ENCODE measurements at regions not wholly inside any gene's neighbourhood (a gene's known extent, or its start where the extent isn't known, plus 50 kb on each side); places are given as distances from the start of the nearest gene placed in this dataset.

- H3K4me1 Mint-ChIP-seq (ENCODE audit: low read depth): no peaks in the 10 kb centered on the region
- ChIA-PET POLR2A (no interaction called here), CTCF (no interaction called here)
- no peak for DNase-seq
- intact Hi-C loops (cut with micrococcal nuclease): no loop called here
- no peaks in the 10 kb centered on the region for H3K9me3 Mint-ChIP-seq
- H3K27ac Mint-ChIP-seq: no peak overlapping the region
- no peak overlapping the region for H3K4me3 Mint-ChIP-seq
- H3K36me3 Mint-ChIP-seq: no peaks in the 10 kb centered on the region
- H3K27me3 Mint-ChIP-seq: no peaks in the 10 kb centered on the region
These were observed 295.1 kb downstream of the SHOX2 start for GRCh38 chr3:157810924-157811718.

- no peak for DNase-seq
- H3K27ac Mint-ChIP-seq: no peak overlapping the region
- intact Hi-C loops (cut with micrococcal nuclease): no loop called here
- H3K4me3 Mint-ChIP-seq: no peak overlapping the region
- H3K4me1 Mint-ChIP-seq (ENCODE audit: low read depth): no peaks in the 10 kb centered on the region
- CTCF ChIA-PET: no interaction called here
- H3K27me3 Mint-ChIP-seq: no peaks in the 10 kb centered on the region
- H3K9me3 Mint-ChIP-seq: peaks cover 2% of the 10 kb centered on the region
- H3K36me3 Mint-ChIP-seq: no peaks in the 10 kb centered on the region
- POLR2A ChIA-PET: no interaction called here
These were observed 298.9 kb downstream of the SHOX2 start for GRCh38 chr3:157807280-157807679.

DNA sequence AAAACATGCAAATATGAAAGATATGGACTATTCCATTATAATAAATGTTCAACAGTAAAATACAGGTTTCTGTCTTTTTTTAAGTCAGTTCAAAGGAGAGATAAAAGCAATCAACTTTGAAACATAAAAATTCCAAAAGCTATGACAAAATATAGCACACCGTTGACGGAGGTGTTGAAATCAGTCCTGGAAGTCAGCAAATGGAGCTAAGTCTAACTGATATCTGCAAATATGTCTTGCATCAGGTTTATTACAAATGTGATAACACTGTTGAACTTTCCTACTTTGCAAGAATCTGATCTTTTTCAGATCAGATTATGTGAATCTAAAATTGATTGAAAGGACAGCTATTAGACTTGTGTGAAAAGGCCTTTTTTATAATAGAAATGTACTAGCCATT, 300.7 kb downstream of the SHOX2 start:
- Mint-ChIP-seq H3K4me1 (ENCODE audit: low read depth) (no peaks in the 10 kb centered on the region), H3K36me3 (no peaks in the 10 kb centered on the region), H3K9me3 (peaks cover 18% of the 10 kb centered on the region), H3K27ac (no peak overlapping the region), H3K4me3 (no peak overlapping the region), H3K27me3 (no peaks in the 10 kb centered on the region)
- POLR2A ChIA-PET: no interaction called here
- CTCF ChIA-PET: no interaction called here
- no peak for DNase-seq
- intact Hi-C loops (cut with micrococcal nuclease): no loop called here

- H3K4me1 Mint-ChIP-seq (ENCODE audit: low read depth): no peaks in the 10 kb centered on the region
- no peaks in the 10 kb centered on the region for H3K27me3 Mint-ChIP-seq
- peaks cover 16% of the 10 kb centered on the region for H3K9me3 Mint-ChIP-seq
- ChIA-PET CTCF (no interaction called here), POLR2A (no interaction called here)
- intact Hi-C loops (cut with micrococcal nuclease): no loop called here
- no peaks in the 10 kb centered on the region for H3K36me3 Mint-ChIP-seq
- no peak overlapping the region for H3K4me3 Mint-ChIP-seq
- H3K27ac Mint-ChIP-seq: no peak overlapping the region
- DNase-seq: no peak
These were observed 291.6 kb upstream of the VEPH1 start for GRCh38 chr3:157794771-157795170.

DNA sequence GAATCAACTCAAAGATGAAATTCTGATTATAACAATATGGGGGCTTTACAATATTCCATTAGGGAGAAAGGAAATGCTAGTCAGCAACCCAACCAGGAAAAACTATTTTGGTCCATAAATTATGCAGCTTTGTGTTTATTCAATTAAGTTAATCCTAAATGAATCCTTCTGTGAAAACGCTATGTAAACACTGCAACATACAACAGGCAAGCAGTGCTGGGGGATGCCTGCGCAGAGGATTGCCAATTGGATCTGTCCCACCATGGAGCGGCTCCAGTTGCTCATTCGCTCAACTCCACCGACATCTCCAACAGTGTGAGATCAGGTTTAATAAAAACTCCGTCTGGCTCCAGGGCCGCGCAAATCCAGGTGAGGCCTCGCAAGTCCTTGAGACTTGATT, 290.5 kb upstream of the VEPH1 start:
- Mint-ChIP-seq H3K36me3 (no peaks in the 10 kb centered on the region), H3K27ac (no peak overlapping the region), H3K9me3 (peaks cover 7% of the 10 kb centered on the region), H3K4me1 (ENCODE audit: low read depth) (no peaks in the 10 kb centered on the region), H3K4me3 (no peak overlapping the region), H3K27me3 (no peaks in the 10 kb centered on the region)
- intact Hi-C loops (cut with micrococcal nuclease): no loop called here
- no peak for DNase-seq
- ChIA-PET CTCF (interaction anchor here (0.5 kb wide), 1 partner anchor 353 kb away, joined by 3 read pairs; no protein-coding TSS in a partner anchor), POLR2A (no interaction called here)

DNA sequence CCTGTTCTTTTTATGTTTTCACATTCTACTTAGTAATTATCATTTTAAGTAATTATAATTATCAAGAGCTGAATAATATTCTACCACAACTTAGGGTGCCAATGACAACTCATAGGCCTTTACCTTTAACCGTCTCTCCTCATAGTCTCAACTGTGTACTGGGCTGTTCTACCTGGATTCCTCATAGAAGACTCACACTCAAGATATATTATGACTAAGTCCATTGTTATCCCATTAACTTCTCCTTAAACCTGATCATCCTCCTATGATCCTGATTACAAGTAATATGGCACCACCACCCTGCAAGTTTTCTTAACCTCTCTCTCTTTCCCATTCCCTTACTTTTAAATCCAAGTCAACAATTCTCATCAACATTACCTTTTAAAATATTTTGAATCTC, 285.9 kb upstream of the VEPH1 start:
- ChIA-PET POLR2A (no interaction called here), CTCF (no interaction called here)
- H3K36me3 Mint-ChIP-seq: no peaks in the 10 kb centered on the region
- H3K9me3 Mint-ChIP-seq: no peaks in the 10 kb centered on the region
- DNase-seq: no peak
- H3K27me3 Mint-ChIP-seq: no peaks in the 10 kb centered on the region
- H3K27ac Mint-ChIP-seq: no peak overlapping the region
- H3K4me1 Mint-ChIP-seq (ENCODE audit: low read depth): no peaks in the 10 kb centered on the region
- intact Hi-C loops (cut with micrococcal nuclease): no loop called here
- H3K4me3 Mint-ChIP-seq: no peak overlapping the region

- intact Hi-C loops (cut with micrococcal nuclease): no loop called here
- DNase-seq: no peak
- H3K27ac Mint-ChIP-seq: no peak overlapping the region
- ChIA-PET POLR2A (no interaction called here), CTCF (no interaction called here)
- H3K36me3 Mint-ChIP-seq: no peaks in the 10 kb centered on the region
- H3K4me3 Mint-ChIP-seq: no peak overlapping the region
- no peaks in the 10 kb centered on the region for H3K27me3 Mint-ChIP-seq
- peaks cover 3% of the 10 kb centered on the region for H3K9me3 Mint-ChIP-seq
- H3K4me1 Mint-ChIP-seq (ENCODE audit: low read depth): no peaks in the 10 kb centered on the region
These were observed 283.4 kb upstream of the VEPH1 start for GRCh38 chr3:157786618-157787017.

DNA sequence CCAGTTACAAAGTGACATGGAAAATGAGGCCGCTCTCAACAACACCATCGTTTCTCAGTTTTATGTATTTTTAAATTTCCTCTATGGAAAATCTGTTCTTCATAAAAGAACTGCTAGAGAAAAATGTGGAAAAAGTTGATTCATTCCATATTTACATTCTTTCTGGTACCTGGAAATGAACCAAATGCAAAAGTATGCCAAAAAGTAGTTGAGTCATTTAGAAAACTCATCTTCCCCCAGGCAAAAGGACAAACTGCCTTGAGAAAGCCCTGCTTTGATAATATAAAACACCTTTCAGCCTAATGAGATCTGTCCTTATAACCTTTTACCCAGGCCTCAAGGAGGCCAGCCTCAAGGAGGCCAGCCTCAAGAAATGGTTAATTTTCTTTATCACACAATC, 283.0 kb upstream of the VEPH1 start:
- ChIA-PET CTCF (no interaction called here), POLR2A (no interaction called here)
- no peak overlapping the region for H3K27ac Mint-ChIP-seq
- H3K4me1 Mint-ChIP-seq (ENCODE audit: low read depth): no peaks in the 10 kb centered on the region
- intact Hi-C loops (cut with micrococcal nuclease): no loop called here
- H3K36me3 Mint-ChIP-seq: no peaks in the 10 kb centered on the region
- H3K9me3 Mint-ChIP-seq: peaks cover 3% of the 10 kb centered on the region
- no peaks in the 10 kb centered on the region for H3K27me3 Mint-ChIP-seq
- H3K4me3 Mint-ChIP-seq: no peak overlapping the region
- DNase-seq: no peak

GRCh38 chr3:157785102-157785826, 282.0 kb upstream of the VEPH1 start:
- intact Hi-C loops (cut with micrococcal nuclease): no loop called here
- no peaks in the 10 kb centered on the region for H3K36me3 Mint-ChIP-seq
- POLR2A ChIA-PET: no interaction called here
- CTCF ChIA-PET: no interaction called here
- no peak for DNase-seq
- no peaks in the 10 kb centered on the region for H3K4me1 Mint-ChIP-seq (ENCODE audit: low read depth)
- H3K4me3 Mint-ChIP-seq: no peak overlapping the region
- peaks cover 3% of the 10 kb centered on the region for H3K9me3 Mint-ChIP-seq
- no peak overlapping the region for H3K27ac Mint-ChIP-seq
- no peaks in the 10 kb centered on the region for H3K27me3 Mint-ChIP-seq

DNA sequence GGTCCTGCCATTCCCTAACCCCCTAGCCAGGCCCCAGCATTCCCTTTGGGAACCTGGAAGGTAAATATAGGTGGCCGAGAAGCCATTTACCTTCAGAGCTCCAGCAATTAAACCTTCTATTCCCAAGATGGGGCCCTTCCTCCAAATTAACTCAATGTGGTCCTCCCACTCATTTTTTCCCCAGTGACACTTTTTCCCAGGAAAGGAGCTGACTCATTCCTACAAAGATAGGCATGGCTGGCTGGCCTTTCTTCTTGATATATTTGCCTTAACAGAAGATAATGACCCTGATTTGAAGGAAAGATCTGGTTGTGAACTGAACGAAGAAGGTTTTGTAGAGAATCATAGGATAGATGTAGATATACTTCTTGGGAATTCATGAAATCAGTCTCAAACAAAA, 279.0 kb upstream of the VEPH1 start:
- H3K27ac Mint-ChIP-seq: no peak overlapping the region
- H3K36me3 Mint-ChIP-seq: no peaks in the 10 kb centered on the region
- H3K9me3 Mint-ChIP-seq: peaks cover 11% of the 10 kb centered on the region
- DNase-seq: no peak
- POLR2A ChIA-PET: no interaction called here
- intact Hi-C loops (cut with micrococcal nuclease): no loop called here
- H3K27me3 Mint-ChIP-seq: no peaks in the 10 kb centered on the region
- CTCF ChIA-PET: no interaction called here
- no peak overlapping the region for H3K4me3 Mint-ChIP-seq
- H3K4me1 Mint-ChIP-seq (ENCODE audit: low read depth): no peaks in the 10 kb centered on the region

DNA sequence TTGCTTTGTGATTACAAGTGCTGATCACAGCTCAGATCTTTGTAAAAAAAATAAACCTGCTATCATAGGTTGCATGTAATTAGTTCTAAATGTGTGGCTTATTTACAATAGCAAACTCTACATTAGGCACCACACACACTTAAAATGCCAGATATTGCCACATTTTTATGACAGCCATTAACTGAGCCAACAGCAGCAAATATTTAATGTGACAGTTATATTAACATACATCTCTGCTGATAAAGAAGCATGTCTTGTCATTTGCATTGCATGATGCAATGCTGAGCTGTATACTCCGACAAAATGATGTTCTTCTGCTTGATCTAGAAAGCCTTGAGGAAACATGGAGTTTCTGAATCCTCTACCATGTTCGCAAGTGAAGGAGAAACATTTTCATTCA, 273.6 kb upstream of the VEPH1 start:
- H3K9me3 Mint-ChIP-seq: peaks cover 8% of the 10 kb centered on the region
- POLR2A ChIA-PET: no interaction called here
- no peak overlapping the region for H3K27ac Mint-ChIP-seq
- CTCF ChIA-PET: no interaction called here
- no peaks in the 10 kb centered on the region for H3K36me3 Mint-ChIP-seq
- intact Hi-C loops (cut with micrococcal nuclease): no loop called here
- no peak for DNase-seq
- H3K4me3 Mint-ChIP-seq: no peak overlapping the region
- H3K27me3 Mint-ChIP-seq: no peaks in the 10 kb centered on the region
- H3K4me1 Mint-ChIP-seq (ENCODE audit: low read depth): no peaks in the 10 kb centered on the region

DNA sequence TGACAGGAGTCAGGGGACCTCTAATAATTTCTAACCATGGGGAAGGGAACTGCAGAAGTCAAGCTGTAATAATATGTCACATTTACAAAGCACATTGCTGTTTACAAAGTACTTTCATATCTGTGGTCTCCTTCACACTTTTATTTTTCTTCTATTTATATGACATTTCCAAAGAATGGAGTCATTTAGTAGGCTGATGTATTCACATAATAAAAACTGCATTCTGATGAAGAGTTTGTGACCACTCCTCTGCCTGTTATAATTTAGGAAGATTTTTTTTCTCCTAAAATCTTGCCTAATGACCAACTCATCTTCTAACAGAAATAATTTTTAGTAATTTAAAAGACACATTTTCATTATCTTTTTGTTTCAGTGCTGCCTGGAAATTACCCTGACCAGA, 272.2 kb upstream of the VEPH1 start:
- peaks cover 8% of the 10 kb centered on the region for H3K9me3 Mint-ChIP-seq
- POLR2A ChIA-PET: no interaction called here
- no peak for DNase-seq
- H3K27ac Mint-ChIP-seq: no peak overlapping the region
- no peaks in the 10 kb centered on the region for H3K36me3 Mint-ChIP-seq
- CTCF ChIA-PET: no interaction called here
- H3K27me3 Mint-ChIP-seq: no peaks in the 10 kb centered on the region
- no peak overlapping the region for H3K4me3 Mint-ChIP-seq
- intact Hi-C loops (cut with micrococcal nuclease): no loop called here
- no peaks in the 10 kb centered on the region for H3K4me1 Mint-ChIP-seq (ENCODE audit: low read depth)

- H3K27me3 Mint-ChIP-seq: no peaks in the 10 kb centered on the region
- no peak for DNase-seq
- no peak overlapping the region for H3K27ac Mint-ChIP-seq
- H3K9me3 Mint-ChIP-seq: no peaks in the 10 kb centered on the region
- ChIA-PET POLR2A (no interaction called here), CTCF (no interaction called here)
- H3K4me1 Mint-ChIP-seq (ENCODE audit: low read depth): no peaks in the 10 kb centered on the region
- intact Hi-C loops (cut with micrococcal nuclease): no loop called here
- H3K4me3 Mint-ChIP-seq: no peak overlapping the region
- H3K36me3 Mint-ChIP-seq: no peaks in the 10 kb centered on the region
These were observed 266.2 kb upstream of the VEPH1 start for GRCh38 chr3:157769378-157769777.

Data from activated CD4-positive, alpha-beta memory T cell treated with anti-CD3 and anti-CD28 coated beads for 36 hours (primary cell).